ENCODE measurements at regions not wholly inside any gene's neighbourhood (a gene's known extent, or its start where the extent isn't known, plus 50 kb on each side); places are given as distances from the start of the nearest gene placed in this dataset.
"Not testable (repeated sequence)": the region's sequence is repeated elsewhere in the genome, so short reads cannot be mapped to it uniquely, and the experiment has no call there.

DNA sequence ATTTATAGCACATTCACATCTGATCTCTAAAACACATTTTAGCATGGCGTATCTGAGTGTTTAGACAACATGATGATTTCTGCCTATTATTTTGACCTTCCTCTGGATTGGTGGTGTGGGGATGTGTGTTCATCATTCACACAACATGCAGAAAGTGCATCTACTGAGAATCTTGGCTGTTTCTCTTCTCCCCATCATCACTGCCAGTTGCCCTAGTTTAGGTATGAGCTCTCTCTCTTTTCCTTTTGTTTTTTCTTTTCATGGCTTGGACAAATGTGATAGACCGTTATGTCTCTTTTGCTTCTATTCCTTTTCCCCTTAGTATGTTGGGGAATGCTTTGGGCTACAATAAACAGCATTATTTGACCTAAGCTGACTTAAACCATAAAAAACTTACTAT, 239.2 kb upstream of the FZD8 start:
- DNase-seq = no peak

DNA sequence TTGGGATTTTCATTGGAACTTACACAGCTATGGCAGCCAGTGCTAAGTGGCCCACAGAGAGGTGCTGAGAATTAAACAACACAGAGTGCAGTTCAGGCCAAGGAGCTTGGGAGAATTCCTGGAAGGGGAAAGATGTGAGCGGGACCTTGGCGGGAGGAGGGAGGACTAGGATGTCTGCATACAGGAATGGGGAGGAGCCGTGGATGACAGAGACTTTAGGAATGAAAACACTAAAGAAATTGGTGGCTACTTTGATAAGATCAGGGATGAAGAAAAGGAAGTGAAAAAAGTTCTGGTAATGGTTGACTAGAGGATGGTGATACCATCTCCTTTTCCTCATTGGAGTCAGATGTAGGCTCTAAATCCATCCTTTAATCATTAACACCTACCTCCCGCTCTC, 234.2 kb upstream of the FZD8 start:
- no peak for DNase-seq

DNA sequence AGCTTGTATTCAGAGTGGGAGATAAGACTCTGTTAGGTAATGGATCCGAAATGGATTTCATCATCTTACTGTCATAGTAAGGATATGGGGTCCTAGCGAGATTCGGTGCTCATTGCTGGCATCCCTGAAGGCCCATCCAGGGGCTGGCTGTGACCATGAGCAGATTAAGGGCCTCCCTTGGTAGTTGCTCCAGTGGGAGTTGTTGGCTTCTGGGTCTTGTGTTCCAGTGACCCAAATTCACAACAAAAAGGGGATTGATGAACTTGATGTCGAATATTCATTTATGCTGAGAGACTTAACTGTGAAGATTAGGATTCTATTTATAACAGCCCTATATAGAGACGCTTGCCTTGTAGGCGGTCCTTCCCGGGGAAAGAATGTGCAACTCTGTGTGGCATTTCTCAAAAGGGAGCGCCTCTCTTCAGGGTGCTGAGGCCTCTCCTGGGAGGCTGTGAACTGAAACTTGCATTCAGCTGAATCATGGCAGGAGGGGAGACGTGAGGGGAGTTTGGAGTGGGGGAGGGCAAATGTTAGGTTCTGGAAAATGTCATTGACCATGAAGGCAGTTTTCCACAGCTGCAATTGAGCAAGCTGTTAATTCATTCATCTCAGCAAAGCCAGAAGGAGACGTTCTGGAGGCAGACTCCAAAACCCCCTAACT, 233.1 kb upstream of the FZD8 start:
- DNase-seq = no peak

DNA sequence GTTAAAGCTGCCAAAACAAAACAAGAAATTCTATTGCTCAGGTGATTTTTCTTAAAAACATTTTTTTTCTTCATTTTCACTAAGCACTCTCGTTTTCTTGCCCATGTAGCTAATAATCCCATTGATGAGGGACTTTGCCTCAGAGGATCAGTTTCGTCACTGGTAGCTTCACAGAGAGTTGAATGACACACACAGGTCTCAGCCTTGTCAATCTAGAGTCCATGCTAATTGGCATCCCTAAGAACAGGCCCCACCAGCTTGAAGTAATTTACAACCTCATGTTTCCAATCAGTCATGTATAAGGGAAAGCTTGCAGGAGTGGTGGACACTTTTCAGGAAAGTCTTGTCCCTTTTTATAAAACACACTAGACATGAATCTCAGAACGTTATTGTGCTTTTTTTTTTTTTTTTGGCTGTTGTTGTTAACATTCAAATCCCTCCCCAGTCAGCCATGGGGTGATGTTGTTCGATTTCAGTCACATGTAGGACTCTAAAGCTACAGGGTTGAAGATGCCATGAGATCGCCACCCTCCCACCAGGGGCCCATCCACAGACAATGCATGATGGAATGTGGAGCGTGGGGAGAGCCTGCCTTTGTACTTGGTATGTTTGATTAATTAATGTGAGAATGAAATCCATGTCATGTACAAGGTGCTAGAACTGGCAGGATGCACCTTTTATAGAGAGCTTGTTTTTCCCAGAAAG, 232.4 kb upstream of the FZD8 start:
- DNase-seq = no peak

DNA sequence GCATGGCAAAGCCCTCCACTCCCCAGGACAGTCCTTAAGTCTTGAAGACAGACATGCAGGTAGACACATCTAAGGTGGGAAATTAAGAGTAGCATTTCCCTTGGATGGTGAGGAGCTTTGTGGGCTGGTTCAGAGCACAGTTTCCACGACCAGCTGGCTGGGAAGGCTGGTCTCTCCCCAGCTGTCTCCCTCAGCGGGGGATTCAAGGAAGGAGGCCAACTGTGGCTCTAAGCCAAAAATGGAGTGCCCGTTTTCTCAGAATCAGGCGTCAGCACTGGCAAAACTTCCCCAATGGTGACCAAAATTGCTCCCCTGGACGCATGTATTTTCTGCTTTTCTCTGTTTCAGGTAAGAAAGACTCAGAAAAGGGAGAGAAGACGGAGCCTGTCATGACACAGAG, 230.6 kb upstream of the FZD8 start:
- DNase-seq = no peak

DNA sequence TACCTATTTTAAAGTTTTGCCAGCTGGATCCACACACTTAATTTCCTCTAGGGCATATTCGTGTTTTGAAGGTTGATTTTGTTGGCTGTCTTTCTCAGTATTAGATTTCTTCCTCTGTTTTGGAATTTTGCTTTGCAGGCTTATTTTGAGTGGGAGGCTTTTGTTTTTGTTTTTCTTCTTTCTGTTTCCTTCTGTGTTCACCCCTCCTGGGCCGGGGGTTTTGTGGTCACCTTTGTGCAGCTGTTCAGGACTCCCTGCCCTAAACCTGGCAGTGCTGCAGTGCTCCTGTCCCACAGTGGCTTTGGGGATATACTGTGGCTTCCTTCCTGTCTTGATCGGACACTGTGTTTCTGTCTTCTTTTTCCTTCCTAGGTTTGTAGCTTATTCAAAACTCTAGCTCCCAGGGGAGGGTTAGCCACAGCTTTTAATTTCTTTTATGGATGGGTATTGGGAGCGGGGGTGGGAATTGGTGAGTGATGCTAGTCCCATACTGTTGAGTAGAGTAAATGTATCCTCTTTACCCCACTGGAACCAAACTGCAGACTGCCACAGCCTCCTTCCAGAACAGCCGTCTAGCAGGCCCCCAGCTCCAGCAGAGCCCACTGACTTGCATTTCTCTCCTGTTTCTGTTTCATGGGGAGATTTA, 228.7 kb upstream of the FZD8 start:
- no peak for DNase-seq

DNA sequence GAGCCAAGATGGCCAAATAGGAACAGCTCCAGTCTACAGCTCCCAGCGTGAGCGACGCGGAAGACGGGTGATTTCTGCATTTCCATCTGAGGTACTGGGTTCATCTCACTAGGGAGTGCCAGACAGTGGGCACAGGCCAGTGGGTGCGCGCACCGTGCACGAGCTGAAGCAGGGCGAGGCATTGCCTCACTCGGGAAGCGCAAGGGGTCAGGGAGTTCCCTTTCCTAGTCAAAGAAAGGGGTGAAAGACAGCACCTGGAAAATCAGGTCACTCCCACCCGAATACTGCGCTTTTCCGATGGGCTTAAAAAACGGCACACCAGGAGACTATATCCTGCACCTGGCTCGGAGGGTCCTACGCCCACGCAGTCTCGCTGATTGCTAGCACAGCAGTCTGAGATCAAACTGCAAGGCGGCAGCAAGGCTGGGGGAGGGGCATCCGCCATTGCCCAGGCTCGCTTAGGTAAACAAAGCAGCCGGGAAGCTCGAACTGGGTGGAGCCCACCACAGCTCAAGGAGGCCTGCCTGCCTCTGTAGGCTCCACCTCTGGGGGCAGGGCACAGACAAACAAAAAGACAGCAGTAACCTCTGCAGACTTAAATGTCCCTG, 216.7 kb upstream of the FZD8 start:
- DNase-seq = not testable (repeated sequence)

DNA sequence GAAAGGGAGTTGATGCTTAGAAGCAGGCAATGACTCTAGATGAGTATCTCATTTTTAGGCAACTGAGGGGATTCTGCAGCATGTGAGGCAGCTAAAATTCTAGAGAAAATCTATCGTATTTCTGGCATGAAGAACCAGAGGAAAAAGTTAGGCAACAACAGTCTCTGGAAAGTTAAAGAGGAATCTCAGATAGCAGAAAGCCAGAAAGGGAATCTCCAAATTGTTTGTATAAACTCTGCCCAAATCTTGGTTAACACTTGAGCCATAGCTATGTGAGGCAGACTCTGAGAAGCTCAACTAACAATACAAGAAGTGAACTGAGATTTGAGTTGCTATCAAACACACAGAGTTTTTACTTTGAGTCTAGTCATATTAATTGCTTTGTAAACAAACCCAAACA, 215.8 kb upstream of the FZD8 start:
- DNase-seq = no peak

DNA sequence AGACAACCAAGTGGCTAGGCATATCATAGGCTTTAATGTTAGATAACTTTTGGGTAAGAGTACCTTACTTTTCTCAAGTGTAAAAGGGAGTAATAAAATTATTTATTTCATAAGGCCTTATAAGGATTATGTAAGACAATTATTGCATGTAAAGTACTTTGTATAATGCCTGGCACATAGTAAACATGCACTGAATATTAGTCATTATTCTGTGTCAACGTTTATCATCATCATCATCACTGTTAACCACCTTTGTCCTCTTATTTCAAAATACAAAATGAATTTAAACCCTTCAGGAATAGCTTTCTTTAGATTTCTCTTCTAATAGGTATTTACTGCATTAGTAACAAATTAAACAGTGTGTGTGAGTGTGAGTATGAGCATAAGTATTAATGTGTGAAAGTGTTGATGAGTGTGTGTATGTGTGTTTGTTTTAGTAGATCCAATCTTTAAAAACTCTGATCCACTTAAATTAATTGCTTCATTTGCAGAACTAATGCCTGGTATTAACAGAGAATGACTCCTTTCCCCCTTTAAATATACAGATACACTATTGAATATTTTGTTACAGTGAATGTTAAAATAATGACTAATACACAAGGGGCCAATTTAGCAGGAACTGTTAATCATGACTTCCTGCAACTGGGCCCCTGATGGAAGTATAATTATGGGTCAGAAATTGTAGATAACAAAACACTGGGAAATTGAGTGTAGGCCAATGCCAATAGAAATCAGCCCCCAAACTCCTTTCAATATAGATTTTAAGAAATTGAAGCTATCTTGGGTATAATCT, 213.3 kb upstream of the FZD8 start:
- no peak for DNase-seq

DNA sequence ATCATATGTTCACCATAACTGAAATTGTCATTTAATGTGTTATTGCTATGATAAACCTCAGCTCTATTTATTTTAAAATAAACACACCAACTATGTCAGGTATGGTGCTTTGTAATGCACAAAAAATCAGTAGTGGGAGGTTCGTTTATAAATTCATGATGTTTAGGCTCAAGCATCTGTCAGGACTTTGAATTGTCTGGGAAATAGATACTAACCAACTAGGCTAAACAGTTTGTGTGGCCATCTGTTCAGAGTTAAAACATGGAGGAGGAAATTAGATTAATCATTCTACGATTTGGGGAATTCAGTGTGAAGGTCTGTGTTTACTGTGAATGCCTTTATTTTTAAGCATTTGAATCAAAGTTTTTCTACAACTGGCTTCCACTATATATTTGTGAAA, 212.6 kb upstream of the FZD8 start:
- no peak for DNase-seq

DNA sequence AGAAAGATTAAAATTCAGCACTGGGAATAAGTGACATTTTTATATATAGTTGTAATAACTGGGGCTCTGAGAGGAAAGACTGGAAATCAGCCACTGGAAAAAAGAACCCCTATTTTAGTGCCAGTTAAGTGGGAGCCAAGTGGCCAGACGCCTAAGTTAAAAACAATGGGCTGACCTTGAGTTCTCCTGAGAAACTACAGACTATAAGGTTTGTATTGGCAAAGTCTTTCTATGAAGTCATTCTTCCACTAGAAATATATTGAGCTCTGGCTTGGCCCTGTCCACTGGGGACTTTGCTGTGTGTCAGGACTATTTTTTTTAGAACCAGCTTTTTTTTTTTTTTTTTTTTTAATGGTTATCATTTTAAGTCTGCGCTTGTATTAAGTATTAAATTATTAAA, 210.6 kb upstream of the FZD8 start:
- no peak for DNase-seq

DNA sequence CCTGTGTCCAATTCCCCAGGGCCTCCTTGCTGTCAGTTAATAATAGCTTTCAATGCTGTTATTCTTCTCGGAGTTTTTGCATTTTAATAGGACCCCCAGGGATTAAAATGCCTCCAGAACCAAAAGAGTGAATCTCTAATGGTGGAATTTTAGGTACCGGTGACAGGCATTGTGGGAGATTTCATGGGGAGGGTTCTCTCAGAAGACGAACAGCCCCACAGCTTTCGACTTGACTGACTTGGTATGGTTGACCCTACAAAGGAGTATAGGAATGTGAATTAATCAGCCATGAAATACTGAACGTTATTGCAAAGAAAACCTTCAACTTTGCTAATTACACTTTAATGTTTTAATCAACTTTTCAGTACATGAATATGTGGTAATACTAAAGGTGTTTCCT, 206.3 kb upstream of the FZD8 start:
- DNase-seq = no peak

DNA sequence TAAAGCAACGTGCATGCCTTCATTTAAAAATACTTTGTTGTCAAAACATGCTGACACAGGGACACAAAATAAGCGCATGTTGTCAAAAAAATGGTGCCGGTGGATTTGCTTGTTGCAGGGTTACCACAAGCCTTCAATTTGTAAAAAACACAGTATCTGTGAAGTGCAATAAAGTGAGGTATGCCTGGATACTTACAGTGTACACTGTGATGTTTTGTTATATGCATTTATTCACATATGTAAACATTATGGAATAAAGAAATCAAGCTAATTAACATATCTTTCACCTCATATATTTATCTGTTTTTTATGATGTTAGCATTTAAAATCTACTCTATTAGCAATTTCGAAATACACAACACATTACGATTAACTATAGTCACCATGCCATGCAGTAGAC, 202.6 kb upstream of the FZD8 start:
- no peak for DNase-seq

DNA sequence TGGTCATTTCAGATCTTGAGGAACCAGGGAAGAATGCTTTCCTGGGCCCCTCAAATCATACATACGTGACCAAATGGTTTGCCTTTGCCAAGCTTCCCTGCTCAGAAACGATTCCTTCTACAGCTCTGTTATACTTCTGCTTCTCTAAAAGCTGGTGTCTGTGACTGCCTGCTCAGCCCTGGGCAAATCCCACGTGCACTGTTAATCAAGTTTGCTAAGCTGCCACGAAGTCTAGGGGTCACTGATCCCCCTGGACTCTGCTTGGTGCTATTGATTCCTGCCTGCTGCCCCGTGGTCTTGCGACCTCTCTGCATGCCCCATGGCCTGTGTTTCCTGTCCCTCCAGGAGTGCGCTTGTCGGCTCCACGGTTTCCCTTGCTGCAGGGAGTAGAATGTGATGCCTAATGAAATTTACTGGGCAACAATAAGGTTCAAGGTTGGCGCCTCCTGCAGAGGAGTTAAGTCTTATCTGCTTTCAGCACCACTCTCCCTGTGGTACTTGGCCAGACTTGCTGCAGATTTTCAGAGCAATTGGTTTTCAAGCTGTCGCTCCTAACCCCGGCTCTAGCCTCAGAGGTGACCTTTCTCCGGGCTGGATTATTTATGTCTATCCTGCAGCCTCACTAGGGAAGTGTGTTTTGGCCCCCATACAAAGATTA, 201.6 kb upstream of the FZD8 start:
- no peak for DNase-seq

DNA sequence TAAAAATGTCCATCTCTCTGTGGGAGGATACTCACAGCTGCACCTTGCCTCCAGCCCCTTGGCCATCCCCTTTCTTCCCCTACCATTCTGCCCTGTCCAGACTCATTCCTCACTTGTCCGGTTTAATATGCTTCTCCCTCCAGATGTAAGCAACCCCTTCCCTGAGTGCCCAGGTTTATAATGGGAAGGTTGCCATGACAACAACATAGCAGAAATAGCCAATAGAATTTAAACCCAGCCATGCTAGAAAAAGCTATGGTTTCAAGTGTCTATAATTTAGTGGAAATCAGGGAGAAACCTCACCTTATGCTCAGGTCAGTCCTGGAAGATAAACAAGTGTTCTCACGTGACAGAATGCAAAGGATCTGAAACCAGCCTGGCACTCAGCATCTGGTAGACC, 196.0 kb upstream of the FZD8 start:
- DNase-seq = no peak

DNA sequence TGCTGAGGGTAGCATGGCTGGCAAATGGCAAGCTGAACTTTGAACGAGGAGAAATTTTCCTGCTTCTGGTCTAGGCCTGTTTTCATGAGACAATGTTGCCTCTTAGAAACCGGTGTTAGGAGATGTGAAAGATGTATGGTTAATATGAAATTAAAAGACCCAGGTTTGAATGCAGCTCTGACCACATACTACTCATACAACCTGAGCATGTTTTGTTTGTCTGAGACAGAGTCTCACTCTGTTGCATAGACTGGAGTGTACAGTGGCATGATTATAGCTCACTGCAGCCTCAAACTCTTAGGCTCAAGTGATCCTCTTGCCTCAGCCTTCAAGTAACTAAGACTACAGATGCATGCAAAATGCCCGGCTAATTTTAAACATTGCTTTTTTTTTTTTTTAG, 193.4 kb upstream of the FZD8 start:
- no peak for DNase-seq

DNA sequence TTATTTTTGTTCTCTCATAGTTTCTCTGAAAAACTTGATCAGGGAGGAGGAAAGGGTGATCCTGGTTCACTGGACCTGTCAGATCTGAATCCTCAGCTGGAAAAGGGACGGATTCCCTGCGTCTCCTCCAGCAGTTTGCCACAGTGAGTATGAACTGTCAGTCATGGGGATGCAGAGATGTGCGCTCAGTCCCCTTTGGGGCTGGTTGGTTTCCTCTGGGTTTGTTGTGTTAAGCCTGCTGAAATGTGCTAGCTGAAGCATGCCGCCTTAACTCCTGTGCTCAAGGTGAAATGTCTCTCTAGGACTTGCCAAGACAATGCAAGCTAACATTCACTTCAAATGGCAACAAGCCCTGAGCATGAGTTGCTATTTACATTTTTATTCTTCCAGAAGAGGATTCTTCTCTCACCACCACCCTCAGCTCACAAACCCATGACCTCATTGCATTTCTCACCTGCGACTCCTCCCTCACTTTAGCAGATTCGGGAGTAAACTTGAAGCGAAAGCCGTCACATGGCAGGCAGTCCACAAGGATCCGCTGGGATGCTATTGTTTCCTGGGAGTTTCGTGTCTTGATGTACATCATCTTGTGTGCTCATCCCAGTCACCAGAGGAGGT, 192.9 kb upstream of the FZD8 start:
- no peak for DNase-seq

DNA sequence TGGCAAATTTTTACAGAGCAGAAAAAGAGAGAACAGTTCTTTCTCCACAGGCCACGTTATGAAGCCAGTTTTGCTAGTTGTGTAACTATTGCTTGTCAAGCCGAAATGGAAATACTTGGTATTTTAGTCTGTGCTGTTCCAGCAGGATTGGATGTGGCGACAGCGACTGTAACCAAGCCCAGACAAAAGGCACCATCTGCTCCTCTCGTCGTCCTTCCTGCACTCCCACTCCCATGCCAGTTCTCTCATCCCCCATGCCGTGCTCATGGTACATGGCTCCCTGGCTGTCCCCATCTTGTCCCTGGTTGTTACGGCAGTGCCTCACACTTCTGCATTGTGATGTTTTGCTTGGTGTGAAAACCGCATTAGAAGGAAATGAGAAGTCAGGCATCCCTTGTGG, 185.7 kb upstream of the FZD8 start:
- DNase-seq = no peak

DNA sequence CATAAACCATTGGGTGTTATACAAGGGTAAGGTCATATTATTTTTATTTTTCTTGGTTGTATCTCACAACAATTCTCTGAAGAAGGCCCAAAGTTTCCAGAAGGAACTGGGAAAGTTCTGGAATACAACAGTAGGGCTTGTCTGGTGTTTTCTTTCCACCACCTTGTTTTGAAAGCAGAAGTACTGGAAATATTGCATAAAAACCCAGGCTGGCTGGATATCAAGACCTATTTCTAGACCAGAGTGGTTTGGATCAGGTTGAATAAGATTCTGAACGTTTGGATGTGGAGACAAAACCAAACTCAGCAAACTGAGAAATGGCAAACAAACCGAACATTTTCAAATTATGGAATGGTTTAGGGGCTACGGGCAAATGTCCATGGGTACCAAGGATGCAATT, 182.6 kb upstream of the FZD8 start:
- no peak for DNase-seq

DNA sequence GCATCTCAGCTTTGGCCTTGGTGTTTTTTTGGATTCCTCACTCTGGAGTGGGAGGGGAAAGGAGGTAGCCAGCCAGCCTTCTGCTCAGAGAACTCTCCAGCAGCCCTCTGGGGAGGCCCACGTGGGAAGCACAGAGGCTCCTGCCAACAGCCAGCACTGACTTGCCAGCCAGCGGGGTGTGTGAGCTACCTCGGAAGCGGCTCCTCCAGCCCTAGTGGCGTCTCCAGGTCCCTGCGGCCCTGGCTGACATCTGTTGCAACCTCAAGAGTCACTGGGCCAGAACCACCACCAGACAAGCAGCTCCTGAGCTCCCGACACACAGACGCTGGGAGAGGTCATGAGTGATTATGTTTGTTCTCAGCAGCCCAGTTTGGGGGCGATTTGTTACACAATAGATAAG, 180.2 kb upstream of the FZD8 start:
- DNase-seq = no peak

DNA sequence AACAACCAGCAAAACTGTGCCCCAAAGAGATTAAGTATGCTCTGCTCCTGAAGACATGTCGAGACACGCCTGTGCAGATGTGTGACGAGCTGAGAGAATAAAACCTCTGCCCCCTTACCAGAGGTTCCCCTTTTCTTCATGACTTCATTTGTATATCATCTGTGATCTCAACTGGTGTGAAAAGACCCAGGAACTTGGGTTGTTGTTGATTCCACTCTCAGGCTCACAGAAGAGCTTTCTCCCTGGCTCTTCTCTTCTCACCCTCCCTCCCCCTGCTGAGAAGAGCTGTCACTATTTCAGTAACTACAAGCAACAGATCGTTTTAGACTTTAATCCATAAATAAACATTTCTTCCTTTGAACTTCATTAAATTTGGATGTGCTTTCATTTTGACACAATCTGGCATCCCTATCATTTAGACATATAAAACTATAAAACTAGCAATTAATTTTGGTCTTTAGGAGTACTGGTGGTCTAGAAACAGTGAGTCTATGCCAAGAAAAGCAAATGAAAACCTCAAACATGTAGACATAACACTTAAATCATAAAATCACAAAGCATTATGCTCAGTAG, 179.3 kb upstream of the FZD8 start:
- no peak for DNase-seq

DNA sequence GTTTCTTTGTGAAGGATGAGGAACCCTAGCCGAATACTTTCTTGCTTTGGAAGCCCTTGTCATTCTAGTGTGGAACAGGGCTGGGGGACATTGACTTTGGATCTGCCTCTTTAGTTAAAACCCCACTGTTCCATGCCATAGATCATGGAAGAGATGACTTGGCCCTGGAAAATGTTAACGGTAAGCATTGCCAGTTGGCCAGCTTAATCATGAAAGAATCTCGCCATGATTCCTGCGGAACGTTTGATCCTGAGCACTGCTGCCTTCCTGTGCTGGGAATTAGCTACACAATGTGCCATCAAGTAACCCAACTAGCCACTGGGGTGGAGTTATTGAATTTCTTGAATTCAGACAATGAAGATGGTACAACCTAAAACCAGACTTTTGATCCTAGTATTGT, 177.6 kb upstream of the FZD8 start:
- DNase-seq = no peak

All from SW 1271 (cell line).